ENCODE measurements at regions not wholly inside any gene's neighbourhood (a gene's known extent, or its start where the extent isn't known, plus 50 kb on each side); places are given as distances from the start of the nearest gene placed in this dataset.
"Not testable (repeated sequence)": the region's sequence is repeated elsewhere in the genome, so short reads cannot be mapped to it uniquely, and the experiment has no call there.

GRCh38 chr6:84943905-84944304 is 179.5 kb upstream of the TBX18 start:
- in situ Hi-C loops (cut with HindIII; ENCODE audit: low pct_ligation_motif_present, low pct_unique_long_range_greater_than_20kb, low sequenced_read_pairs), result no loop called here

GRCh38 chr6:84941609-84942008 is 177.2 kb upstream of the TBX18 start:
- in situ Hi-C loops (cut with HindIII; ENCODE audit: low pct_ligation_motif_present, low pct_unique_long_range_greater_than_20kb, low sequenced_read_pairs); DNase-seq: not testable (repeated sequence)

More at GRCh38 chr6:84943905-84944304, 179.5 kb upstream of the TBX18 start:
- DNase-seq, result no peak

- in situ Hi-C loops (cut with HindIII; ENCODE audit: low pct_ligation_motif_present, low pct_unique_long_range_greater_than_20kb, low sequenced_read_pairs), result no loop called here
- DNase-seq, result no peak
These were observed 164.8 kb upstream of the TBX18 start for GRCh38 chr6:84929212-84929611.

- in situ Hi-C loops (cut with HindIII; ENCODE audit: low pct_ligation_motif_present, low pct_unique_long_range_greater_than_20kb, low sequenced_read_pairs), result no loop called here
These were observed 163.2 kb upstream of the TBX18 start for GRCh38 chr6:84927551-84927950.

GRCh38 chr6:84926189-84927155 is 162.1 kb upstream of the TBX18 start:
- no peak for DNase-seq
- in situ Hi-C loops (cut with HindIII; ENCODE audit: low pct_ligation_motif_present, low pct_unique_long_range_greater_than_20kb, low sequenced_read_pairs), result no loop called here

More at GRCh38 chr6:84927551-84927950, 163.2 kb upstream of the TBX18 start:
- DNase-seq, result no peak

- DNase-seq, result no peak
- in situ Hi-C loops (cut with HindIII; ENCODE audit: low pct_ligation_motif_present, low pct_unique_long_range_greater_than_20kb, low sequenced_read_pairs), result no loop called here
These were observed 157.5 kb upstream of the TBX18 start for GRCh38 chr6:84921891-84922290.

- in situ Hi-C loops (cut with HindIII; ENCODE audit: low pct_ligation_motif_present, low pct_unique_long_range_greater_than_20kb, low sequenced_read_pairs), result no loop called here
- DNase-seq, result no peak
These were observed 155.6 kb upstream of the TBX18 start for GRCh38 chr6:84920021-84920420.

- in situ Hi-C loops (cut with HindIII; ENCODE audit: low pct_ligation_motif_present, low pct_unique_long_range_greater_than_20kb, low sequenced_read_pairs), result no loop called here
- DNase-seq, result no peak
These were observed 152.3 kb upstream of the TBX18 start for GRCh38 chr6:84916704-84917103.

- in situ Hi-C loops (cut with HindIII; ENCODE audit: low pct_ligation_motif_present, low pct_unique_long_range_greater_than_20kb, low sequenced_read_pairs), result no loop called here
- DNase-seq, result no peak
These were observed 148.3 kb upstream of the TBX18 start for GRCh38 chr6:84912472-84913322.

- no peak for DNase-seq
- in situ Hi-C loops (cut with HindIII; ENCODE audit: low pct_ligation_motif_present, low pct_unique_long_range_greater_than_20kb, low sequenced_read_pairs), result no loop called here
These were observed 146.7 kb upstream of the TBX18 start for GRCh38 chr6:84910906-84911607.

- in situ Hi-C loops (cut with HindIII; ENCODE audit: low pct_ligation_motif_present, low pct_unique_long_range_greater_than_20kb, low sequenced_read_pairs), result no loop called here
- DNase-seq, result no peak
These were observed 144.0 kb upstream of the TBX18 start for GRCh38 chr6:84908304-84908904.

GRCh38 chr6:84906514-84906913 is 142.1 kb upstream of the TBX18 start:
- in situ Hi-C loops (cut with HindIII; ENCODE audit: low pct_ligation_motif_present, low pct_unique_long_range_greater_than_20kb, low sequenced_read_pairs), result no loop called here
- no peak for DNase-seq

- DNase-seq, result no peak
- in situ Hi-C loops (cut with HindIII; ENCODE audit: low pct_ligation_motif_present, low pct_unique_long_range_greater_than_20kb, low sequenced_read_pairs), result no loop called here
These were observed 141.4 kb upstream of the TBX18 start for GRCh38 chr6:84905823-84906222.

GRCh38 chr6:84902354-84902928 is 138.0 kb upstream of the TBX18 start:
- in situ Hi-C loops (cut with HindIII; ENCODE audit: low pct_ligation_motif_present, low pct_unique_long_range_greater_than_20kb, low sequenced_read_pairs), result no loop called here
- DNase-seq, result no peak

GRCh38 chr6:84897988-84898594 is 133.7 kb upstream of the TBX18 start:
- in situ Hi-C loops (cut with HindIII; ENCODE audit: low pct_ligation_motif_present, low pct_unique_long_range_greater_than_20kb, low sequenced_read_pairs), result no loop called here
- peak; percentile 43 for DNase-seq

GRCh38 chr6:84897011-84897410 is 132.6 kb upstream of the TBX18 start:
- in situ Hi-C loops (cut with HindIII; ENCODE audit: low pct_ligation_motif_present, low pct_unique_long_range_greater_than_20kb, low sequenced_read_pairs), result no loop called here
- DNase-seq, result no peak

- in situ Hi-C loops (cut with HindIII; ENCODE audit: low pct_ligation_motif_present, low pct_unique_long_range_greater_than_20kb, low sequenced_read_pairs), result no loop called here
- peak; percentile 2 for DNase-seq
These were observed 128.3 kb upstream of the TBX18 start for GRCh38 chr6:84892671-84893070.
